ENCODE measurements at regions not wholly inside any gene's neighbourhood (a gene's known extent, or its start where the extent isn't known, plus 50 kb on each side); places are given as distances from the start of the nearest gene placed in this dataset.
"Not testable (repeated sequence)": the region's sequence is repeated elsewhere in the genome, so short reads cannot be mapped to it uniquely, and the experiment has no call there.

DNA sequence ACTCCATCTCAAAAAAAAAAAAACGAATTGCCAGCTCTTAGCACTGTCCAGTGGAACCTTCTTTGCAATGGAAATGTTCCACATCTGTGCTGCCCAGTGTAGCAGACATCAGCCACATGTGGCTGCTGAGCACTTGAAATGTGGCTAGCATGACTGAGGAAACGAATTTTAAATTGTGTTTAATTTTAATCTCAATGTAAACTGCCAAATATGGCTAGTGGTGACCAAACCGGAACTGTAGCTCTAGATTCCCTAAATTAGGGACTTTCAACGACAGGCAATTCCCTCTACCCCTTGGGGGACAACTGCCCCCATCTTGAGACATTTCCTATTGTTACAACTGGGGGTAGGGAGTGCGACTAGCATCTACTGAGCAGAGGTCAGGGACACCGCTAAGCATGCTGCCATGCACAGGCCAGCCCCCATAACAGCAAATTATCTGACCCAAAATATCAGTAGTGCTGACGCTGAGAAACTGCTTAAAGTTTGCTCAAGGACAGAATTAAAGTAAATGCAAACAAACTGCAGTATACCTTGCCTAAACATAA, 52.4 kb upstream of the PDPR start:
- H3K27me3 ChIP-seq (replicated peaks in 1 of 4; ENCODE audit: control insufficient read depth in 3 of 4, extremely low read depth in 1 of 4, insufficient read depth in 3 of 4, low read length in 3 of 4); H4K20me1 ChIP-seq (replicated peaks in 1 of 2; ENCODE audit: control insufficient read depth in 1 of 2, insufficient read depth in 2 of 2, low read length in 2 of 2); DNase-seq (ENCODE audit: low read depth in 1 of 2, low spot score in 2 of 2); H3K4me1 ChIP-seq (replicated peaks in 1 of 4; ENCODE audit: control insufficient read depth in 3 of 4, insufficient read depth in 4 of 4, low read length in 3 of 4); H3K4me2 ChIP-seq (ENCODE audit: insufficient read depth in 1 of 2, low read depth in 2 of 2, low read length in 2 of 2); FAIRE-seq; H3K4ac ChIP-seq (replicated peaks; ENCODE audit: insufficient read length, low read depth, low read length); H2BK20ac ChIP-seq (ENCODE audit: low read length); H4K91ac ChIP-seq (replicated peaks; ENCODE audit: insufficient read length, low read length); H2BK12ac ChIP-seq (ENCODE audit: low read depth, low read length); H4K8ac ChIP-seq (ENCODE audit: extremely low read depth, insufficient read depth, low read length); H3K14ac ChIP-seq (ENCODE audit: insufficient read length); H3K9ac ChIP-seq (replicated peaks in 1 of 4; ENCODE audit: extremely low read depth in 1 of 4, low read depth in 3 of 4, low read length in 3 of 4); H3K23me2 ChIP-seq (ENCODE audit: low read depth, low read length); H3K4me3 ChIP-seq (ENCODE audit: extremely low read depth in 1 of 4, insufficient read depth in 2 of 4, low read depth in 3 of 4, low read length in 4 of 4); H3K18ac ChIP-seq (ENCODE audit: extremely low read depth, low read length); H2AK5ac ChIP-seq (ENCODE audit: low read depth, low read length); H3K56ac ChIP-seq (replicated peaks; ENCODE audit: insufficient read length, low read depth, low read length); H2BK15ac ChIP-seq (ENCODE audit: low read length); H2BK120ac ChIP-seq (replicated peaks; ENCODE audit: low read depth, low read length); H3K9me3 ChIP-seq (ENCODE audit: insufficient read depth in 2 of 2, low read depth in 1 of 2, low read length in 1 of 2); H3K36me3 ChIP-seq (ENCODE audit: control insufficient read depth in 2 of 4, insufficient read depth in 4 of 4, low read length in 3 of 4); POLR2A ChIA-PET (ENCODE audit: partially characterized antibody); H2AFZ ChIP-seq (ENCODE audit: low read length); H4K5ac ChIP-seq (ENCODE audit: insufficient read length, low read depth, low read length); H3K79me1 ChIP-seq (ENCODE audit: low read depth, low read length); H2BK5ac ChIP-seq (ENCODE audit: low read depth, low read length); H3K23ac ChIP-seq (ENCODE audit: insufficient read length); H3K27ac ChIP-seq (ENCODE audit: low read depth, low read length): not testable (repeated sequence)
- 67% methylated on average over 5 of the region's 7 CpGs; no CpG with 5 or more reads in 1 of the 2 experiments for WGBS, 2 experiments (ENCODE audit: extremely low coverage in 1 of 2, insufficient coverage in 1 of 2, insufficient read length in 1 of 2, insufficient replicate concordance in 2 of 2, low coverage in 1 of 2, low lambda C conversion rate in 2 of 2, missing lambda C conversion rate in 1 of 2)
- CTCF ChIA-PET (ENCODE audit: partially characterized antibody): interaction anchor here (0.6 kb wide), 1 partner anchor 263 kb away, joined by 3 read pairs; no protein-coding TSS in a partner anchor
- peak; percentile 60; the same call in 1 of the 2 replicates for TF ChIP-seq SRF (IDR thresholded peaks at IDR 0.05; ENCODE audit: low read depth, low read length)
- H3K79me2 ChIP-seq (ENCODE audit: control insufficient read depth in 1 of 2, insufficient read depth in 2 of 2, low read length in 2 of 2): peaks cover 0 to 13% of the 10 kb centered on the region in 2 experiments; a peak in 1 of 4 replicates

DNA sequence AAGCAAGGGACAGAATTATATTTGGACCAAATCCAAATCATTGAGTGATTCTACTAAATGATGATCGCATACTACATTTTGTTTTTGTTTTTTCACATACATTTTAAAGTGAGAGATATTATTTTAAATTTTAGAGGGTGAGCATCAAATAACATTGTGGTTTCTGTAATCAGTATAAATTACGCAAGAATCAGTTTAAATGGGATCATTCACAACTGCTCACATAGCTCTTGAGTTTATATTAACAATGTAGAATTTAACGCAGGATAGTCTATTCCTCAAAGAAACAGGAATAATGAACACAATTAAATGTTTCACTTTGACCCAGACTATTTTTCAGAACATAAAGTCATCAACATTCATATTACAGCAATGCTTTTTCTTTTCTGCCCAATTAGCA, 51.2 kb upstream of the PDPR start:
- H4K91ac ChIP-seq (replicated peaks; ENCODE audit: insufficient read length, low read length); H3K79me1 ChIP-seq (ENCODE audit: low read depth, low read length); CTCF ChIA-PET (ENCODE audit: partially characterized antibody); H2BK20ac ChIP-seq (ENCODE audit: low read length); H3K27me3 ChIP-seq (replicated peaks in 1 of 4; ENCODE audit: control insufficient read depth in 3 of 4, extremely low read depth in 1 of 4, insufficient read depth in 3 of 4, low read length in 3 of 4); H3K9me3 ChIP-seq (ENCODE audit: insufficient read depth in 2 of 2, low read depth in 1 of 2, low read length in 1 of 2); H3K4me2 ChIP-seq (ENCODE audit: insufficient read depth in 1 of 2, low read depth in 2 of 2, low read length in 2 of 2); H2BK120ac ChIP-seq (replicated peaks; ENCODE audit: low read depth, low read length); H2BK15ac ChIP-seq (ENCODE audit: low read length); H3K56ac ChIP-seq (replicated peaks; ENCODE audit: insufficient read length, low read depth, low read length); FAIRE-seq; H3K23ac ChIP-seq (ENCODE audit: insufficient read length); H3K27ac ChIP-seq (ENCODE audit: low read depth, low read length); H3K23me2 ChIP-seq (ENCODE audit: low read depth, low read length); H3K4me3 ChIP-seq (ENCODE audit: extremely low read depth in 1 of 4, insufficient read depth in 2 of 4, low read depth in 3 of 4, low read length in 4 of 4); H2AFZ ChIP-seq (ENCODE audit: low read length); H4K20me1 ChIP-seq (replicated peaks in 1 of 2; ENCODE audit: control insufficient read depth in 1 of 2, insufficient read depth in 2 of 2, low read length in 2 of 2); POLR2A ChIA-PET (ENCODE audit: partially characterized antibody); H3K9ac ChIP-seq (replicated peaks in 1 of 4; ENCODE audit: extremely low read depth in 1 of 4, low read depth in 3 of 4, low read length in 3 of 4); H2BK12ac ChIP-seq (ENCODE audit: low read depth, low read length); H4K5ac ChIP-seq (ENCODE audit: insufficient read length, low read depth, low read length); H3K36me3 ChIP-seq (ENCODE audit: control insufficient read depth in 2 of 4, insufficient read depth in 4 of 4, low read length in 3 of 4); H2BK5ac ChIP-seq (ENCODE audit: low read depth, low read length); H3K4ac ChIP-seq (replicated peaks; ENCODE audit: insufficient read length, low read depth, low read length); H4K8ac ChIP-seq (ENCODE audit: extremely low read depth, insufficient read depth, low read length); H3K18ac ChIP-seq (ENCODE audit: extremely low read depth, low read length); H3K4me1 ChIP-seq (replicated peaks in 1 of 4; ENCODE audit: control insufficient read depth in 3 of 4, insufficient read depth in 4 of 4, low read length in 3 of 4); H2AK5ac ChIP-seq (ENCODE audit: low read depth, low read length); DNase-seq (ENCODE audit: low read depth in 1 of 2, low spot score in 2 of 2); H3K14ac ChIP-seq (ENCODE audit: insufficient read length): not testable (repeated sequence)
- 94% methylated on average over 3 of the region's 3 CpGs; no CpG with 5 or more reads in 1 of the 2 experiments for WGBS, 2 experiments (ENCODE audit: extremely low coverage in 1 of 2, insufficient coverage in 1 of 2, insufficient read length in 1 of 2, insufficient replicate concordance in 2 of 2, low coverage in 1 of 2, low lambda C conversion rate in 2 of 2, missing lambda C conversion rate in 1 of 2)
- H3K79me2 ChIP-seq (ENCODE audit: control insufficient read depth in 1 of 2, insufficient read depth in 2 of 2, low read length in 2 of 2): peaks cover 0 to 13% of the 10 kb centered on the region in 2 experiments; a peak in 1 of 4 replicates
